ENCODE measurements at regions not wholly inside any gene's neighbourhood (a gene's known extent, or its start where the extent isn't known, plus 50 kb on each side); places are given as distances from the start of the nearest gene placed in this dataset.

- no peak for DNase-seq
These were observed 105.6 kb downstream of the SPRY2 start for GRCh38 chr13:80235166-80235966.

DNA sequence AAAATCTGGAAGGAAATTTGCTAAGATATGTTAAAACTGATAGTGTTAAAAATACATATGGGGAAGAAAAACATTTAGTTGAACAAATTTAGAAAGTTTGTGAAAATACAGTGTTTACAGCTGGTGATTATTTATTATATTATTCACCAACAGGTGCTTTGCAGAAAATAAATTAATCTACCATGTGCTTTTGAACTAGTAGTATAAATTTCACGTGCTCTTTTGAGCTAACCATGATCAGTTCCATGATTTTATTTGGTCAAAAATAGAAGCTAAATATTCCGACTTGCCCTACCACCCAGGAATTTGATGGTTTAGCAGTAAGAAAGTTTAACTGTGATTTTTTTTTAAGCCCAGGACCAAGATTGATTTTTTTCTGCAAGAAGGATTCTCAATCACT lies 113.3 kb downstream of the SPRY2 start:
- no peak for DNase-seq

DNA sequence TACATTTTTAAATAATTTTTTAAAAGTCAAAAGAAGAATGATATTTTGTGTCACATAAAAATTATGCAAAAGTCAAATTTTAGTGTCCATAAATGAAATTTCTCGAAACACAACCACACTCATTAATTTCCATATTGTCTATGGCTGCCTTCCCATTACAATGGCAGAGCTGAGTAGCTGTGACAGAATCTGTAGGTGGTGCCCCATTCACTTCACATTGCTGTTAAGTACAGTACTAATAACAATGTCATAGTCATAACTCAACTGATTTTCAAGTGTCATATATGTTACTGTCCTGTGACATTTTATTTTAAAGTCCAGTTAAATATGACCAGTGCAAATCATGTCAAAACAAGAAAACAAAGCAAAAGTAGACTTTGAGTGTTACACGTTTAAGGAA lies 114.3 kb downstream of the SPRY2 start:
- DNase-seq = no peak

DNA sequence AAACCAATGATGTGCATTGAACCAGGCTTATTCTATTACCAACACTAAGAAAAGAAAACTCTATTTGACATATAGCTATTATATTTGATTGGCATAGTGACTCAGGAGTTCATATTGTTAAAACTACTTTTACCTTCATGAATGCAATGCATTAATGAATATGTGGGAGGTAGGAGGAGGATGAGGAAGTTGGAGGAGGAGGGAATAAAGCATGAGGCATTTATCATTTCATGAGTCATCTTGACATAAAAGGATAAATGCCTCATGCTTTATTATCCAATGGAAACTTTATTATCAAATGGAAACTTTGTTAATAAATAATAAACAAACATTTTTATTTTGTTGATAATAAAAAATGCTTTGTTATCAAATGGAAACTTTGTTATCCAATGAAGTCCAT lies 116.5 kb downstream of the SPRY2 start:
- no peak for DNase-seq

GRCh38 chr13:80217614-80218456 lies 123.1 kb downstream of the SPRY2 start:
- DNase-seq = no peak

GRCh38 chr13:80215368-80215767 lies 125.6 kb downstream of the SPRY2 start:
- no peak for DNase-seq

DNA sequence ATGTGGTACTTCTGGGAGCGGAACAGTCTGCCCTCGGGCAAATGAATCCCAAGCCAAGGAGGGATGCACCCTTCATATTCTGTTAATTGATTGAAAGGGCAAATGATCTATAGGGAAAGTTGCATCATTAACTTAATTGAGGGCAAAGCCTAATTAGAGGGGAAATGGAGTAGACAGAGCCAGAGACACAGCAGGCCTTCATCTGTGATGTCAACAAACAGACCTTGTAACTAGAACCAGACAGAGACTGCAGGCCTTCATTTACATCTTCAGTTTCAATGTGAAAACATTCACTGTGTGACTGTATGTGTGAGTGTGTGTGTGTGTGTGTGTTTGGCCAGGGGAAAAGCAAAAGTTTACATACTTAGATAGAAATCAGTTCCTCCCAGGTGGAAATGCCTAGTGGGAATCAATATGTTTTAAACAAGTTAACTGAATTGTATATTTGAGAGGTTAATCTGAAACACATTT lies 126.4 kb downstream of the SPRY2 start:
- no peak for DNase-seq

DNA sequence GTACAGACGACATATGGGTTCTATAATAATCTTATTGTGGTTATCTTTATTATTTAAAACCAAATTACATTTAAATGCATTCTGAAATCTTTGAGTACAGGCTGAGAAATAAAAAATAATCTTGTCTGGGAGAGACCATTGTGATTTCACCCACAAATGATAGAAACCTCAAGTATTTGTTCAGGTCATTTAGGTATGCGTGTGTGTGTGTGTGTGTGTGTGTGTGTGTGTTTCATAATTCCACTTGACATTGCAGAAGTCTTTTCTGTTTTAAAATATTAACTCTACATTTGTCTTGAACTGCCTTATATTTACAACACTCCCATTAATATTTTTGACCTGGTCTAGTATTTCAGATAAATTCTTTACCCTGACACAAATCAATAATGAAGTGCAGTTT lies 126.9 kb downstream of the SPRY2 start:
- no peak for DNase-seq

DNA sequence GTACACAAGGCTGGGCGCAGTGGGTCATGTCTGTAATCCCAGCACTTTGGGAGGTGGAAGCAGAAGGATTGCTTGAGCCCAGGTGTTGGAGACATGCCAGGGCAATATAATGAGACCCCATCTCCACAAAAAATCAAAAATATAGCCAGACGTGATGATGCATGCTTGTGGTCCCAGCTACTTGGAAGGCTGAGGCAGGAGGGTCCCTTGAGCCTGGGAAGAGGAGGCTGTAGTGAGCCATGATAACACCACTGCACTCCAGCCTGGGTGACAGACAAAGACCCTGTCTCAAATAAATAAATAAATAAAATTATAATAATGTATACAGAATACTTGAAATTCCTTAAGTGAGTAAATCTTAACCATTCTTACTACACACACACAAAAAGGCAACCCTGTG lies 127.7 kb downstream of the SPRY2 start:
- DNase-seq = no peak

DNA sequence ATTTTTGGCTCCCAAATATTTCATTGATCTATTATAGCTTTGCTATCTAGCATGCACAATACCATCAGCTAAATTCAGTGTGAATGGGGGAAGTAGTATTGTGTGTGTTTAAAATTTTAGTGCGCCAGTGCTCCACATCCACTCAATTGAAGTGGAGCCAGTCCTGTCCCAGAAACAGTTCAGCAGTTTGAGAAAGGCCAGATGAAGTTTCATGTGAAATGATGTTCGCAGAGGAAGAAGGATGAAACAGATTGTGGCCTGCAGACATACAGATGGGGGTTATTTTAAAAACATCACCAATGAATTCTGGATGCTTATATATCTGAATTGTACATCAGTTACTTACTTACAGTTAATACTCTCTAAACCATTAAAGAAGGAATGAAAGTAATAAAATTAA lies 129.4 kb downstream of the SPRY2 start:
- DNase-seq = no peak

DNA sequence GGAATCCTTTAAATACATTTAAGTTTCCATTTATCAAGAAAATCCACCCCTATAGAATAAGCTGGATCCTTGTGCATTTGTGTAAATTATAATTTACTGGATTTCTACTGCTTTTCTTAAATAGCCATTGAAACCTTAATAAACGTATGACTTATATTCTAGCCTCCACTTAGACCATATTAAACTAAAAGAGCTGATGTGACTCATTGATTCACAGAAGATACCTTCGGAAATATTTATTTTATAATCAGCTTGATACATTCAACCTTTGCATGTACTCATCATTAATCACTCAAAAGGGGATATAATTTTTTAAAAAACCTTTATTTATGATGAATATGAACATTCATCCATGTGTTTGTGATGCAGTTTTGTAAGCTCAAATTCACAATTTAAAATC lies 136.3 kb downstream of the SPRY2 start:
- no peak for DNase-seq

- DNase-seq = no peak
These were observed 137.4 kb downstream of the SPRY2 start for GRCh38 chr13:80203496-80203895.

DNA sequence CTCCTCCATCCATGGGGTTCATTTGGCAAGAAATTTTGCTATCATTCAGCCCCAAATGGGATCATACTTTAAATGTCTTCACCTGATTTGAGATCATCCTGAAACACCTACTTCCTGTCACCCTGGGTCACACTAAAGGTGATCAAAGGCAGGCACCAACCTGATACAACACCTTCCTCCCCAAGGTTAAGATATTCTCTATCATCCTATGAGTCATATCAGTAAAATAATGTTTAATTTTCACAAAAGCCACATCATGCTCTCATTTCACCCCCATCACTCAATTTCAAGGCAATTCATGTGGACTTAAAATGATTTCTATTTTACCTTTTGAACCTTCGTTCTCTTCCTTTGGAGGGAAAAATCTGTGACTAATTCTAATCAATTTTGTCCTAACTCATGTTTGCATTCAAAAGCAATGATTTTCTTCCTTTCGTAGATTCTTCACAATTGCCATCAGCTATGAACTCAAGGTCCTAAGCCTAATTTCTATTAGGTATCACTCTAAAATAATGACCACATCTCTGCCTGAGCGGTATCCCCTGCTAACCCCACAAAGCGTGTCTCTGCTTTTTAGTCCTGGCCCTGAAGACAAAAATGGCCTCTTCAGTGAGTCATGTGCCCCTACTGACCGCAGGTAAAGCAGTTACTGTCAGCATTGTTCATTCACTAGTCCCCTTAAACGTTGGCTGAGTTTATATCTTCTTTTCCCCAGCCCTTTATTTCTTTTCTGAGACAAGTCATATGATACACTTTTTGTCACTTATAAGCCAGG lies 139.0 kb downstream of the SPRY2 start:
- no peak for DNase-seq

DNA sequence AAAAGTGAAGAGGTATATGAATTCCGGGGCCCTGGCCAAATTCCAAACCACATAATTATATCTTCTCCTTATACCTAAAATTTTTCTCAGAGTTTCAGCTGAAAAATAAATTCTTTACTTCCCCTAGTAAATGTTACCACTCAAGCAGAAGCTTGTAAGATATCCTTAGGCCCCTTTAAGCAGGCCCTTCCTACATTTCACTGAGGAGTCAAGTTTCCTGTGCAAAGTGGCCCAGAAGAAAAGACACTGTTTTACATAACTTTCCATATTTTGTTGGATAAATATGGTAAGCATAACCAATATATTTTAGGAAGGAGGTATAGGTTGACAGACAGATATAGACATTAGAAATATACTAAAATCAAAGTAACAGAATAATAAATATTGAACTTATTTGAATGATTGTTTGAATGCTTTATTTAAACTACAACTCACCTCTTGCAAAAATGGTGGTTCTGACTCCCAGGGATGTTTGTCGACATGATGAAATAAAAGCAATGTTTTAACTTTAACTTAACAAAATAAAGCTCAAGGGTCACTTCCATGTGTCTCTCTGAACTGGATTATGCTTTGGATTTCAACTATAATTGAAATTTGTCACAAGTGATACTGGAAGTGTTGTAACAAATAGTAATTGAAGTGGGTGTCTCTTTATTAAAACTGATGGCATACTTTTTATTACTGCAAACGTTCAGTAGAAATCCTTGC lies 141.2 kb downstream of the SPRY2 start:
- DNase-seq = no peak

DNA sequence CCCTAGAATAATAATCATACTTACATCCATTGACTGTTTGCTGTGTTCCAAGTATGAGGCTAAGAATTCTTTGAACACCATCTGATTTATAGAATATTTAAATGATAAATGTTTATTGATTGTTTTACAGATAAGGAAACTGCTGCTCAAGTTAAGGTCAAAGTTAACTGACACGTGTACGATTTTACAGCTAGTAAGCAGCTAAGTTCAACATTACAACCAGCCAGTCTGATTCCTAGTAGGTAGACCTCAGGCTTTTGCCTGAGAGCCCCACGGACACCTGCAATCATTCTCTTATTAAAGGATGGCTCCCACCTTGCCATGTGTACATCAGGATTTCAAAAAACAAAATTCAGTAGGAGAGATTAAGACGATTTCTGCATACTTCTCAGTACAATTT lies 141.9 kb downstream of the SPRY2 start:
- DNase-seq = no peak

DNA sequence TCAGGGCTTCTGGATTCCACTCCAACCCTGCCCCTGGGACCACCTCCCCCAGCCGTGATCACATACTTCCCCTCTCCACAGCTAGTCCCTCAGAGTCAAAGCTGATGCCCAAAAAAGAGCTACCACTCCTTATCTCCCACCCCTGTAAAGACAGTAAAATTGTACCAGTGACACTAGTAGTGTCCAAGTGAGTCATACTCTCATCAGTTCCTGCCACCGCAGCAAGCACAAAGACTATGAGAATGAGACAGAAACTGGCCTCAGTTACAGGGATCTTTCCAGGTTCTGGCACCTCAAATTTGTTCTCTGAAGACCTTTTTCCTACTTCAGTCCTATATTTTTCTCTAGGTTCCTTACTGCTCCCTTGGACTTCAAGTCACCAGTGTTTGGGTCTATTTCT lies 144.2 kb downstream of the SPRY2 start:
- DNase-seq = no peak

DNA sequence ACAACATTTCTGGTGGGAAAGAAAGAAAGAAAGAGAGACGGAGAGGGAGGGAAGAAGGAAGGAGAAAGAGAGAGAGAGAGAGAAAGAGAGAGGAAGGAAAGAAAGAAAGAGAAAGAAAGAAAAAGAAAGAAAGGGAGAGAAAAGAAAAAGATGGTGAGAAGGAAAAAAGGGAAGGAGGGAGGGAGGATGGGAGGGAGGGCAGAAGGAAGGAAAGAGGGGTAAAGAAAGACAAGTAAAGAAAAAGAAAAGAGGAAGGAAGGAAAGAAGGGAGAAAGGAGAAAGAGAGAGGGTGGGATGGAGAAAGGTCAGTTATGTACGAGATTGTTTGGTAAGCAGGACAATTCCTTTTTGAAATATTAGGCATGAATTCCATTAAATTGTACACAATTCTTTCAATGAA lies 145.3 kb downstream of the SPRY2 start:
- DNase-seq = no peak

- no peak for DNase-seq
These were observed 150.9 kb downstream of the SPRY2 start for GRCh38 chr13:80189889-80190597.

- DNase-seq = no peak
These were observed 160.1 kb downstream of the SPRY2 start for GRCh38 chr13:80180740-80181355.

- DNase-seq = no peak
These were observed 163.6 kb downstream of the SPRY2 start for GRCh38 chr13:80177327-80177726.

- DNase-seq = peak; percentile 7
These were observed 167.7 kb downstream of the SPRY2 start for GRCh38 chr13:80173224-80173623.

DNA sequence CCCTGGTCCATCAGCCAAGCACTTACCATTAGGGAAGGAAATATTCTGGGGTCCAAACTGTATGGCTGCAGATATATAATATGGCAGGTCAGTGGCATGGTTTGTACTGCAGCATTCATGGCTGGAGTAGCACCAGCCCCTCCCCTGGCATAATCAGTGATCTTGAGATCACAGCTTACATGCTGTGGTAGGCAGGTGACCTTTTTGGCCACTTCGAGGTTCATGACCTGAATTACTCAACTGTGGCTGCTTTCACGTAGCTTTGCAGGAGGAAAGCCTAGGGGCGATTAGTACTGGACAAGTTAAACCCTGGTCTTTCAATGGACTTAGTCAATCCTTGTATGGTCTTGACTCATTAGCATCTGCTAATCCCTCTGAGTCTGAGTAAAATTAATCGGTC lies 169.8 kb downstream of the SPRY2 start:
- DNase-seq = no peak
